Erythroblast (primary cell): ENCODE measurements at regions not wholly inside any gene's neighbourhood (a gene's known extent, or its start where the extent isn't known, plus 50 kb on each side); places are given as distances from the start of the nearest gene placed in this dataset.

Experiments used
- GATA1 ChIP-seq: IDR thresholded peaks from 2 replicates; pipeline ENCODE4 v1.6.1; 2011; ENCODE audit warnings: low read depth, mild to moderate bottlenecking, control low read depth, low read length, moderate library complexity
- POLR2A ChIP-seq: IDR thresholded peaks from 2 replicates; pipeline ENCODE4 v1.6.1; 2011; ENCODE audit warnings: mild to moderate bottlenecking, low read length

GRCh38 chr6:163835439-163836171, 421.1 kb downstream of the QKI start:
- TF ChIP-seq POLR2A (no peak), GATA1 (no peak)
